Stimulated activated CD8-positive, alpha-beta memory T cell treated with anti-CD3 and anti-CD28 coated beads, Interleukin-12 subunit alpha, Interleukin-12 subunit beta, amount 100 ng/mL, for 24 hours (primary cell): ENCODE measurements at regions not wholly inside any gene's neighbourhood (a gene's known extent, or its start where the extent isn't known, plus 50 kb on each side); places are given as distances from the start of the nearest gene placed in this dataset.
"Not testable (repeated sequence)": the region's sequence is repeated elsewhere in the genome, so short reads cannot be mapped to it uniquely, and the experiment has no call there.

Experiments
- DNase-seq: peaks from one replicate; pipeline ENCODE4 v3.0.0-alpha.2; 2020; ENCODE audit errors: extremely low read depth

DNA sequence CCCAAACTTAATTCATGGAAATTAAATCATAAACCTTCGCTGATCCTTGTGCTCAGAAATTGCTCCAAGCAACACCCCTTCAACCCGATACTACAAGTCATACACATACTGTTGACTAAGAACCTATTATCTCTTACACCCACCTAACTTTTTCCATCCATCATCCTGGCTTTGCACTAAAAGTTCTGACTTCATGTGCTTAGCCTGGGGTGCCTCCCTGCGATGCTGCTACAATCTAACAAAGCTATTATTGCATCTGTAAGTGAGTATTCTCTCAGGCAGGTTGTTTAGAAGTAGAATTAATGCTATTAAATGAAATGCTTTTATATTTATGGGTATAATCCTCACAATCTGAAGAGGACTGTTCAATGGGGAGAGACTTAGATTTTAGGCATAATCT lies 619.8 kb downstream of the CCDC85A start:
- DNase-seq: no peak

DNA sequence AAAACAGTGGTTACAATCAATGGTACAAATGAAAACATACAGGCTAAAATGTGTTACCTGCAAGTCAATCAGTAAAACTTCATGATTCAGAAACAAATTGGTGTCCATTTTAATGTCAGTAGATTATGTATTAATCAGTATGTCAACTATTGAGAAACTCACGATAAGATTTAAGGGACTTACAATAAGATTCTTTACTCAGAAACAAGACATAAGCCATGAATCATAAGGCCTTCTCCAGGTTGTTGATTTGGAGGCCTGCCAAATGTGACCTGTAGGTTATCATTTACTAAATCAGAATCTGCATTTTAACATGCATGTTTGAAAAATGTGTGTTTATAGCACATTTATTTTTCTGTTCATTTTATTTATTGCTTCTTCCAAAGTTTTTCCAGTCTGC lies 623.1 kb downstream of the CCDC85A start:
- DNase-seq: no peak

DNA sequence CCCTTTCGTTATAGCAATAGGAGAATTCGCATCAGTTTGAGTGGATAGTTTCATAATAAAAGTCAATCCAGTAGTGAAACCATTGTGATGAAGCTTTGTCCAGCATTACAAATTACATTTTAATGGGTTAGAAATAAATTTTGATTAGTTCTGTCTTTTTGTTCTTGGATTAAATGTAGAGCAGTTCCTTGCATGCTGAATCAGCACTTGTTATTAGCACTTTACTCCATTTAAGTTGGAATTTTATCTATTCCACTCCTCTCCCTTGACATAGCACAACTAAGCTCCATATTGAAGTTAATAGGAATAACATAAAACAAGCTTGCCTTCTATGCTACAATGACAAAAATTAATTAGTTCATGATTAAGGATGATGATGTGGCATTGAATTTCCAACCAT lies 624.1 kb downstream of the CCDC85A start:
- DNase-seq: no peak

DNA sequence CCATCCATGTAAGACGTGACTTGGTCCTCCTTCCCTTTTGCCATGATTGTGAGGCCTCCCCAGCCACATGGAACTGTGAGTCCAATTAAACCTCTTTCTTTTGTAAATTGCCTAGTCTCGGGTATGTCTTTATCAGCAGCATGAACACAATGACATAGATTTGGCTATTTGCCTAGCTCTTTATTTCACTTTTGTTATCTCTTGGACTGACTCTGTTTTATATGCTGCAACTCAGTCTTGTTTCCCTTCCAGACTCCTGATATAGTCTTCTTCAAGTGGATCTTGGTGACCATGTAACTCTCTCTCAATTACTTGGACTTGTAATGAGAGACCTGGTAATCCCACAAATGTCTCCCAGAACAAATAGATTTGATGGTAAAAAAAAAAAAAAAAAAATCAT lies 627.6 kb downstream of the CCDC85A start:
- no peak for DNase-seq

DNA sequence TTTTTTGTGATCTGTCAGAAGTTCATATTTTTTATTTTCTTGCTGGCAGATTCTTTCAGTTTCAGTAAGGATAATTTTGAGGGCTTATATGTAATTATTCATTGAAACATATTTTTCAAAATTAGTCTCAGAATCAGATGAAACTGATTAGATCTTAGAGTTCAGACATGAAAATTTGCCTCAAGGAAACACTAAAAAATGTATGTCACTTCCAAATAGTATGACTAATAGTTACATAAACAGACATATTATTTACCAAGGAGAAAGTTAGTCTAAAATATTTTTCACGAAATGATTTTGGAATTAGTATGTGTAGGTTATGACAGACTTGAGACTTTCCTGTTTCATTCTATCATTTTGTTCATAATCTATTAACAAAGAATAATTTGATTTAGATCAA lies 628.6 kb downstream of the CCDC85A start:
- no peak for DNase-seq

DNA sequence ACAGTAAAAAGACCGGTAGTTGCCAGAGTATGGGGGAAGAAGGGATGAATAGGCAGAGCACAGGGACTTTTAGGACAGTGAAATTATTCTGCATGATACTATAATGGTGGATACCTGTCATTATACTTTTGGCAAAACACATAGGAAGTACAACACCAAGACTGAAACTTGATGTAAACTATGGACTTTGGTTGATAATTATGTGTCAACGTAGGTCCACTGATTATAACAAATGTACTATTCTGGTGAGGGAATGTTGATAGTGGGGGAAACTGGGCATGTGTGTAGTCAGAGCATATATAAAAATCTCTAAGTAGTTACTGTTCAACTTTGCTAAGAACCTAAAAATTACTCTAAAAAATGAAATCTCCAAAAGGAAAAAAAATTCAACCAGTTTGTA lies 629.7 kb downstream of the CCDC85A start:
- no peak for DNase-seq

DNA sequence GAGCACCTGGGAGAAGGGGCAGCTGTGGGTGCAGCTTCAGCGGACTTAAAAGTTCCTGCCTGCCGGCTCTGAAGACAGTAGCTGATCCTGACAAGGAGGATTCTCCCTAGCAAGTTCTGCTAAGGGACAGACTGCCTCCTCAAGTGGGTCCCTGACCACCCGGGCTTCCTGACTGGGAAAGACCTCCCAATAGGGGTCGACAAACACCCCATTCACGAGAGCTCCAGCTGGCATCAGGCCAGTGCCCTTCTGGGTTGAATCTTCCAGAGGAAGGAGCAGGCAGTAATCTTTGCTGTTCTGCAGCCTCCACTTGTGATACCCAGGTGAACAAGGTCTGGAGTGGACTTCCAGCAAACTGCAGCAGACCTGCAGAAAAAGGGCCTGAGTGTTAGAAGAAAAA lies 632.9 kb downstream of the CCDC85A start:
- DNase-seq: no peak

DNA sequence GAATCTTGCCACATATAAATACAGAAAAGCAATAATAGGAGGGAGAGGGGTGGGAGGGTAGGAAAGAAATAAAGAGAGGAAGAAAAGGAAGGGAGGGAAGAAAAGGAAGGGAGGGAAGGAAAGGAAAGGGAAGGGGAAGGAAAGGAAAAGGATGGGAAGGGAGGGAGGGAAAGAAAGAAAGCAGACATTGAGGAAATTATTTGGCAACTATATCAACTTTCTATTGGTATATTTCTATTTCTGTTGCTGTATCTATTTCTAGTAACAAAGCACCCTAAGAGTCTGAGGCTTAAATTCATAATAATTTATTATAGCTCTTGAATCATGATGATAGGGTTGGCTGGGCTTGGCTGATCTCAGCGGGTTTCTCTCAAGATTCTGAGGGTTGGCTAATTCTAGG lies 648.0 kb downstream of the CCDC85A start:
- no peak for DNase-seq

DNA sequence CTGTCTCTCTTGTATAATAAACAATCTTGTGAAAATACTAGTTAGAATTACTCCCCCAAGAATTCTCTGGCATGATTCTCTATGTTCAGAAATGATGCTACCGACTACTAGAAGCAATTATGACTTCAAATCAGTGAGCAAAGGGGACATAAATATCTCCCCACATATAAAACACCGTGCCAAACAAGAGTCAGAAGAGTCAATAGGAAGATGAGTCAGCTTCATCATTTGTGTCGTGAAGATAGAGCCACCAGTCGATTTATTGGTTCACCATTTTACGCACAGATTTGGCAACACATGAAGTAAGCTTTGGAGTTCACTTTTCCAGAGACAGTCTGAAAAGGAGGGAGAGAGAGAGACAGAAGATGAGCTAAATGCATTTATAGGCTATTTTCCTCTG lies 650.9 kb downstream of the CCDC85A start:
- DNase-seq: no peak

DNA sequence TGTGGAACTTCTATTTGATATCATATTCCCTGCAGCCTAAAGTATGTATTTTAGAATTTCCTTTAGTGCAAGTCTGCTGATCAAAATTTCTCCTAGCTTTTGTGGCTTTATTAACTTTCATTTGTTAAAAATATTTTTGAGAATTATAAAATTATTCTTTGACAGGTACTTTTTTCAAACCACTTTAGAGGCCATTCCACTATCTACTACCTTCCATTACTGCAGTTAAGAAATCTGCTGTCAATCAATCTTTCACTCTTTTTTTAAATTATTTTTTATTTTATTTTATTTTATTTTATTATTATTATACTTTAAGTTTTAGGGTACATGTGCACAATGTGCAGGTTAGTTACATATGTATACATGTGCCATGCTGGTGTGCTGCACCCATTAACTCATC lies 656.2 kb downstream of the CCDC85A start:
- DNase-seq: not testable (repeated sequence)

DNA sequence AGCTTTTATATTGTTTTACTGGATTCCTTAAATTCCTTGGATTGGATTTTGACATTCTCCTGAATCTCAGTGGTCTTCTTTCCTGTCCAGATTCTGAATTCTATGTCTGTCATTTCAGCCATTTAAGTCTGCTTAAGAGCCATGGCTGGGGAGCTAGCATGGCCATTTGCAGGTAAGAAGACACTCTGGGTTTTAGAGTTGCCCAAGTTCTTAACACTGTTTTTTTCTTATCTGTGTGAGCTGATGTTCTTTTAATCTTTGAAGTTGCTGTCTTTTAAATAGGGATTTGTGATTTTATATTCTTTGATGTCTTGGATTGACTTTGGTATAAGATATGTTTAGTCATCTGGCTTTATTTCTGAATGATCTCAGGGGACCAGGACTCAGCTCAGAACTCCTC lies 677.2 kb downstream of the CCDC85A start:
- DNase-seq: no peak

DNA sequence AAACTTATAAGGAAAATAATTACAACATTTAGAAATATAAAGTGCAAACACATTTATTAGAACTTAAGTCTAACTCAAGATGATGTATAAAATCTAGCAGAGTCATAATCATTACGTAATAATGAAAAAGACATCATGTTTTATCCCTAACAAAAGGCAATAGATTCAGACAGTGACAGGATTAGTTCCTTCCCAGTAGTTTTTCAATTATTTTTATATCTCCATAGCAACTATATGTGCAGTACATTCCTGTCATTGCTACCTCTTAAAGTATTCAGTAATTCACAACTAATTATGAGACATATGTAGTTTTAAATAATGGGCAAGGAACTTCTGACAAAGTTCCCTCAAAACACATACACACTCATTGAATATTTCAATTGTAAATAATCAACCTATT lies 687.9 kb downstream of the CCDC85A start:
- no peak for DNase-seq

DNA sequence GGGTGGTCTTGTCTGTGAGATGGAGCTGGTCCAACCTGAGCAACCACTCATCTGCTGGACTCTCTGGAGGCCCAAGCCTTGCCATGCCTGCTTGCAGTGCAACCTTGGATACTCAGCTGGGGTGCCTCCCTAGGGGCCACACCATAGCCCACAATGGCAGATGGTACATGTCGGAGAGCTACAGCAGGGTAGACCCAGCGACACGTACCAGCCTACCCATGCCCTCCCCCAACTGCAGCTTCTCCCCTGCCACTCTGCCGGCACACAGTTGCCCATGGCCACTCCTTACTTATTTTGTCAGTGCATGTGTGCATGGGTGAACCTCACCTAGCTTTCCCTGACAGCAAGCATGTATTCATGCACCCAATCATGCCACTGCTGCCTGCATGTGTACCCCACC lies 690.9 kb downstream of the CCDC85A start:
- DNase-seq: no peak

DNA sequence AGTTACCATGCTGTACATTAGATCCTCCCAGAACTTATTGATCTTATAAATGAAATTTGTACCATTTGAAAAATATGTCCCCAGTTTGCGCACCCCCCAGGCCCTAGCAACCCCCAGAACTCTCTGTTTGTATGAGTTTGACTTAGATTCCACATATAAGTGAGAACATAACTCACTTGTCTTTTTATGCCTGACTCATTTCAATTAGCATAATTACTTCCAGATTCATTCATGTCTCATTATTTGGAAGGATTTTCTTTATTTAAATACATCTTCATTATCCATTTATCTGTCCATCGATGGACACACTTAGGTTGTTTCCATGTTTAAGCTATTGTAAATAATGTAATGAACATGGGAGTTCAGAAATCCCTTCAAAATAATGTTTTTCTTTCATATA lies 705.9 kb downstream of the CCDC85A start:
- no peak for DNase-seq

DNA sequence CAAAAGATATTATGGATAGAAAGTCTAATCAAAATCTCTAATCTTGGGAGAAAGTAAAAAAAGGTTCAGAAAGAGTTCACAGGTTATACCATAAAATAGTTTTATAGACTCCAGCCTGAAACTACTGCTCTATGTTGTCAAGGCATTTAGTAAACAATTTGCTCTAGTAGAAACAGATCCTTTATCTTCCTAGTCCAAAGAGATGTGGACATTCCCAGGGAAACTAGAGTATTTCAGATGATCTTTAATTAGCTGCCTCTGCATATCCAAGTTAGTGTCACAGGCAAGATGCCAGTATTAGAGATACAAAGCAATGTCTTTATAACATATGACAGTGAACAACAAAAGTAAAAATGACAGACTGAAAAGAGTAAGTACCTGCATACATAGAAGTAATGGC lies 708.6 kb downstream of the CCDC85A start:
- DNase-seq: no peak

DNA sequence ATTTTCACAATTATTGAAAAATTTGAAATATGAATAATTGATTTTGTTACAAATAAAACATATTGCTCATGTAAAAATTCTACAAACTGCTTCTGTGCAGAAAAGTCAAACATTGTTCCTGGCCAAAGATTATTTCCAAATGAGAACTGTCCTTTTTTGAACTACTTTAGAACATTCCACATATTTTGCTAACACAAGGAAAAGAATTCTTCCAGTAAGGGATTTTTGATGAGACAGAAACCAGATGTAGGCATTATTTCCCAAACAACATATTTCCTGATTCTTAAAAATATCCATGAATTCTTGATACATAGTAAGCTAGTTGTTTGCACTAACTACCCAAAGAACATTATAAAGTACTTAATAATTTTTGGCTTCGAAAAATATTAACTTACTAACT lies 715.2 kb downstream of the CCDC85A start:
- no peak for DNase-seq

DNA sequence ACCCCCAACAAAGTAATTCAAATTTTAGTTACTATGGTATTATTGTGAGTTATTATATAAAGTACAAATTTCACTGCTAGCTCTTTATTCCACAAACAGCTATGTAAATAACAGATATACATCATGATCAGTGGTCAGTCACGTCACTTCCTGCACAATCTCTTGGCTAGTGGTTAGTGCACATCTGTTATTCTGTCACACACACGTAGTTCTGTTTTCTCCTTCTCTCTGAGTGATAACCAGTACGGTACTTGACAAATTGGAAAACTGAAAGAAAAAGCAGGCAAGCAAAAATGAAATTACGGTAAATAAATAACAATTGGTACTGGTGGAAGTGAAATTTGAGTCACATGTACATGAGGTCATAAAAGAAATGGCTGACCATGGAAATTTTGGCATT lies 728.7 kb downstream of the CCDC85A start:
- DNase-seq: no peak

DNA sequence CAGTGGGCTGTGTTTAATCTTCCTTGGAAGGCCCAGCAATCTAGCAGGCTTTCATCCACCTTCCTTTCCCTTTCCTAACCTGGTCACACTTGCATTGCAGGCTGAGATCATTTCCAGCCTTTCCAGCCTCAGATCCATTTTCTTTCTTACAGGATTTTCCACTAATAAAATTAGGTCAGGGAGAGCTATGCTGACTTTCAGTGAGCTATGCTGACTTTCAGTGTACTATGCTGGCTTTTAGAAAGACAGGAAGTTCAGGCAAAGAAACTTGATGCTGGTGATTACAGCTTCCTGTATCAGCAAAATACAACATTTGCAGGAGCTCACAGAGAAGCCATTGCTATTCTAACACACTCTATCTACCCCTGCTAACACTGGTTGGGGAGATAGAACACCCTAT lies 735.0 kb downstream of the CCDC85A start:
- no peak for DNase-seq

DNA sequence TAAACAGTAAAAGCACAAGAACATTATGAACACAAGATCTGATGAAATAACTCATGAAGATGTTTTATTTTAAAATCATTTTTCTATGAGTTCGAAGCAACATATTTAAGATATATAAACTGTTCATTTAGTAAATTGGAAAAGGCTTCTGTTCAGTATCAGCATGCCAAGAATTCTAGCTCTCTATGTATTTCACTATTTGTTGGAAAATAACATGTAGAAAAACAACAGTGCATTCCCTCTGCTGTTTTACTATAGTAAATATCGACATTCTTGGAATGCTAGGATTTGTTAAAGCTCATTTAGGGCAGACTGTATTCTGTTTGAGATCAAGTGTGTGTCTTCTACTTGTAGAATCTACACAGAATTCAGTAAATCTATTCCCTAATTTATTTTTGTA lies 750.2 kb downstream of the CCDC85A start:
- no peak for DNase-seq

DNA sequence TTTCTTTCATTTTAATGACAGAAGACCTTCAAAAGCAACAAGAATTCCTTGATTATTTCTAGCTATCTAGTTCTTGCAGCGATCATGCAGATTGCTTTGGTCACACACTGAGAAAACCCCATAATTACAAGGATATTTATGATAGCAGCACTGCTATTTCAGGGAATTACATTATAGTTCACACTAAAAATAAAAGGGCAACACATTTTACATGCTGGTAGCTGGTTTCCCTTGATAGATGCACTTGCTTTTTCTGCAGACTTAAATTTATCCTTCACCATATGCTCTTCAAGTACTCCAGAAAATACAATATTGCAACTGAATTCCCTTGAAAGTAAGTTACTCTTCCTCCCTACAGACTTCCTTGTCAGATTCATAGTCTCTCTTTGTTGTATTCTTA lies 751.1 kb downstream of the CCDC85A start:
- no peak for DNase-seq

DNA sequence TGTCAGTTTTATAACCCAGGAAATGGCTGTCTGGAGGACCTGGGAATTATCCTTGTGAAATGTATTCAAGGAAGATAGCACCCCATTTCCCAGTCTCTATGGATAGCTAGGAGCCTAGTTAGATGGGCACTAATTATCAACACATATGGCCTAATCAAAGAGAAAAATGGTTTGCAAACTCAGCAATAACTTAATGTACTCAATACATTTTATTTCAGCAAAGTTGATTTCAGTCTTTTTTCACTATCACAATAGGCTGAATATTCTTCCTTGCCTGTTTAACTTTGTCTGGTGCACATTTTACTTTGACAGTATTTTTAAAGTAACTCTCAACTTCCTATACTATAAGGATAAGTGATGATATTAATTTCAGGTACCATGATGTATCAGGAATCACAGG lies 756.3 kb downstream of the CCDC85A start:
- no peak for DNase-seq

DNA sequence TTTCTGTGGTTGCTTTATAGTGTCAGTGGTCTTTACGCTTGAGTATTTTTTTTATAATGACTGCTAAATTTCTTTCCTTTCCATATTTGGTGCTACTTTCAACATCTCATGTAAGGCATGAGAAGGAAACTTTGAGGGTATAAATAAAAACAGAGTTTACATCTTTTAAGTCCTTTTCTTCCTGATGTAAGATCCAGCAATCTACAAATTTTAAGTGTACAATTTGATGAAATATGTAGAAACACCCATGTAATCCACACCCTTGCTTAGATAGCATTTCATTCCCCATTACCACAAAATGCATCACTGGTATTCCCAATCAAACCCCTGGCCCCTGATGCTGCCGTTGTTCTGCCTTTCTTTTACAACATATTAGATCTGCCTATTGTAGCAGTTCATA lies 769.1 kb downstream of the CCDC85A start:
- DNase-seq: no peak

DNA sequence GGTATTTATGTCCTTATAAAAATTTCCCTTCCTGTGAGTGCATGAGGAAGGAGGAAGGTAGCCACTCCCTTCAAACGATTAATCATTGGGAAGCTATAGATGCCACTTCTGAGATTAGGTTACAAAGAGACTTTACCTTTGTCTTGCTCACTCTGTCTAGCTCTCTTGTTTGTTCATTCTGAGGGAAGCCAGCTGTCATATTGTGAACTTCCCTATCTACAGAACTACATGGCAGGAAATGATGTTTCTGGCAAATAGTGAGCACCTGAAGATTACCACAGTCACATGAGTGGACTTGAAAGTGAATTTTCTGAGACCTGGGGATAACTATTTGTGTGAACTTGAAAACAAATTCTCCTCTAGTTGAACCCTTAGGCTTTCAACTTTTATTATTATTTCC lies 776.8 kb downstream of the CCDC85A start:
- DNase-seq: no peak

DNA sequence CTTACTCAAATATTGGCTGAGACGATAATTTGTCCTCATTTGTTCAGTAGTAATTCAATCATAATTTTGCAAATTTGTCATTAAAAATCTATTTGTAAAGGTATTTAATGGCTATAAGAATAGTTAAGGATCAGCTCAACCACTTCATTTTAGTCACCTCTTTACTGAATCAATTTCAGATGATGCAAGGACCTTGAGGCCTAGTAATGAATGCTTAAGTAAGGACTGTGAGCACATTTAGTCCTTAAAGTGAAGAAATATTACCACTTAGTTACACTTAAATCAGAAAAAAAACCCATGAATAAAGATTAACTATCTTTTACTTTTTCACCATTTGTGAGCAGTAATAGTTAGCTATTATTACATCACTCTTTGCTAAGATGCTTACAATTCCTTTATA lies 778.9 kb downstream of the CCDC85A start:
- no peak for DNase-seq

DNA sequence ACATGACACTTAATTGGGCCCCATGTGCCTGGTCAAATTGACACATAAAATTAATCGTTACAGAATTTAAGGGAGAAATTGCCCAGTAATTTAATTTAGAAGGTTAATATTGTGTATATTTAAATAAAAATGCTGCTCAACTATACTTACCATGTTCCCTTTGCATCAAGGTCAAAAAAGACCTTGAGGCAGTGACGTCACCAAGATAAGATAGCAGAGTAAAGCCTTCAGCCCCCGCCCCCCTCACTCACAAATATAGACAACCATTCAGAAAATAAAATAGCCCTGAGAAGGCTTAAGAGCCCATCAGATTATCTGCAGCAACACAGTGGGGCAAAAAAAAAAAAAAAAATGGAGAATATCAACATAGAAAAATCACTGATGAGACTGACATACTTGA lies 785.7 kb downstream of the CCDC85A start:
- DNase-seq: no peak
